Endothelial cell of umbilical vein (primary cell): ENCODE measurements at regions not wholly inside any gene's neighbourhood (a gene's known extent, or its start where the extent isn't known, plus 50 kb on each side); places are given as distances from the start of the nearest gene placed in this dataset.

ENCODE experiments used
- BruUV-seq: library from RNA; stranded (reverse); fragments of 400-500 nt; replicated peaks from 2 replicates; lab custom pipeline; 2021; lab: Mats Ljungman, UMichigan
- CTCF ChIA-PET: fragments of 300-600, 350-600 bp; sonication (Branson Sonifier 250); formaldehyde crosslinking; loops from one replicate; lab custom pipeline; 2021; ENCODE audit warnings: antibody characterized with exemption, inconsistent platforms; lab: Charles Lee
- POLR2A ChIA-PET: fragments of 300-600, 350-600 bp; sonication (Branson Sonifier 250); formaldehyde crosslinking; loops from one replicate; lab custom pipeline; 2021; ENCODE audit warnings: antibody characterized with exemption, inconsistent platforms; lab: Charles Lee
- DNase-seq: peaks from one replicate; pipeline ENCODE4 v3.0.0-alpha.2; 2011; ENCODE audit warnings: low read depth, low spot score
- FAIRE-seq: peaks from 2 replicates; lab custom pipeline; 2011; peaks lifted over from hg19 to GRCh38; lab: Jason Lieb, UNC
- H2AFZ ChIP-seq: 2 replicates; pipeline ENCODE4 v1.6.0; 2012; ENCODE audit warnings: low read depth, low read length, control low read depth, inconsistent platforms
- H3K27ac ChIP-seq: 2 replicates; pipeline ENCODE4 v1.5.1; 2011; ENCODE audit warnings: low read depth, mild to moderate bottlenecking, control low read depth, low read length, moderate library complexity; ENCODE audit not compliant: insufficient read depth
- H3K27me3 ChIP-seq, 2 experiments: 2 replicates each; pipeline versions ENCODE4 v1.6.0 to v1.6.1; 2011; ENCODE audit warnings: low read length in 2 of 2, mixed read lengths in 1 of 2; ENCODE audit not compliant: control insufficient read depth in 2 of 2, insufficient read depth in 2 of 2
- H3K36me3 ChIP-seq, 2 experiments: 2 replicates in 1 of 2; 3 replicates in 1 of 2; pipeline ENCODE4 v1.5.1; 2011; ENCODE audit warnings: low read length in 2 of 2, mild to moderate bottlenecking in 1 of 2, moderate library complexity in 1 of 2; ENCODE audit not compliant: control insufficient read depth in 2 of 2, insufficient read depth in 2 of 2; ENCODE audit errors: extremely low read depth in 1 of 2
- H3K4me1 ChIP-seq: 3 replicates; pipeline ENCODE4 v1.5.1; 2011; ENCODE audit warnings: mild to moderate bottlenecking, low read length; ENCODE audit not compliant: control insufficient read depth, insufficient read depth; ENCODE audit errors: extremely low read depth
- H3K4me2 ChIP-seq: 2 replicates; pipeline ENCODE4 v1.6.1; 2011; ENCODE audit warnings: low read length, control low read depth, mixed read lengths; ENCODE audit not compliant: insufficient read depth
- H3K4me3 ChIP-seq, 3 experiments: fragments of 200-600 bp in 1 of 3; sonication (generic), shearing (Covaris generic) in 1 of 3; replicated peaks in 1 of 3; 2 replicates each; pipeline ENCODE4 v1.5.1; 2011 to 2016; ENCODE audit warnings: control low read depth in 3 of 3, low read length in 3 of 3, mild to moderate bottlenecking in 2 of 3, inconsistent platforms in 1 of 3, low read depth in 1 of 3, moderate library complexity in 1 of 3; ENCODE audit not compliant: insufficient read depth in 1 of 3
- H3K79me2 ChIP-seq: 2 replicates; pipeline ENCODE4 v1.6.0; 2012; ENCODE audit warnings: low read length, inconsistent platforms; ENCODE audit not compliant: control insufficient read depth, insufficient read depth
- H3K9ac ChIP-seq: replicated peaks from 2 replicates; pipeline ENCODE3; 2011; ENCODE audit warnings: low read length, control low read depth; ENCODE audit not compliant: insufficient read depth; ENCODE audit errors: extremely low read depth
- H3K9me1 ChIP-seq: replicated peaks from 3 replicates; pipeline ENCODE4 v1.6.0; 2011; ENCODE audit warnings: mild to moderate bottlenecking, low read length; ENCODE audit not compliant: control insufficient read depth, insufficient read depth; ENCODE audit errors: extremely low read depth
- H3K9me3 ChIP-seq: replicated peaks from 2 replicates; pipeline ENCODE4 v1.5.1; 2012; ENCODE audit warnings: low read length, inconsistent platforms; ENCODE audit not compliant: control insufficient read depth, insufficient read depth
- H4K20me1 ChIP-seq: replicated peaks from 2 replicates; pipeline ENCODE3; 2011; ENCODE audit warnings: mild to moderate bottlenecking, low read length; ENCODE audit not compliant: control insufficient read depth, insufficient read depth; ENCODE audit errors: extremely low read depth
- EZH2 ChIP-seq: IDR thresholded peaks from 2 replicates; pipeline ENCODE4 v1.6.1; 2012; ENCODE audit warnings: borderline replicate concordance, low read depth, mild to moderate bottlenecking, moderate library complexity, low read length, inconsistent platforms; ENCODE audit not compliant: severe bottlenecking
- FOS ChIP-seq: IDR thresholded peaks from 2 replicates; pipeline ENCODE4 v1.6.1; 2011; ENCODE audit warnings: mild to moderate bottlenecking, low read length, moderate library complexity, borderline replicate concordance; ENCODE audit not compliant: insufficient read depth
- GATA2 ChIP-seq: IDR thresholded peaks from 2 replicates; pipeline ENCODE4 v1.7.0; 2011; ENCODE audit warnings: low read depth, mild to moderate bottlenecking, moderate library complexity, mixed read lengths, low read length; ENCODE audit not compliant: insufficient read length, insufficient read depth
- JUN ChIP-seq: IDR thresholded peaks from 2 replicates; pipeline ENCODE4 v1.6.1; 2011; ENCODE audit warnings: borderline replicate concordance, low read depth; ENCODE audit not compliant: insufficient read length, insufficient read depth
- MAX ChIP-seq: IDR thresholded peaks from 2 replicates; pipeline ENCODE4 v1.6.1; 2011; ENCODE audit not compliant: insufficient read depth, insufficient read length
- POLR2AphosphoS5 ChIP-seq: IDR thresholded peaks from 2 replicates; pipeline ENCODE4 v1.6.1; 2012; ENCODE audit warnings: low read depth, mild to moderate bottlenecking, control low read depth, low read length, moderate library complexity; ENCODE audit not compliant: insufficient read depth
- dilution Hi-C: fragments of 300-500 bp; cut with MboI; formaldehyde crosslinking; loops from one replicate; pipeline ENCODE4 v1.15.0; 2019; ENCODE audit warnings: low sequenced_read_pairs; ENCODE audit not compliant: extremely low pct_ligation_motif_present
- intact Hi-C: fragments of 100-400 bp; cut with micrococcal nuclease; formaldehyde crosslinking; loops from one replicate; pipeline ENCODE4 v1.10.0; 2022

GRCh38 chr10:124296813-124297788 is 121.6 kb downstream of the OAT start:
- ChIA-PET CTCF (no interaction called here), POLR2A (no interaction called here)
- Histone ChIP-seq H3K9me1 (no peaks in the 10 kb centered on the region), H3K27ac (no peak overlapping the region), H4K20me1 (no peaks in the 10 kb centered on the region), H3K4me1 (no peaks in the 10 kb centered on the region), H3K79me2 (no peaks in the 10 kb centered on the region), H3K27me3 (no peaks in the 10 kb centered on the region), H3K4me2 (no peak overlapping the region), H3K9ac (no peak overlapping the region), H3K9me3 (no peaks in the 10 kb centered on the region), H3K36me3 (no peaks in the 10 kb centered on the region), H3K4me3 (no peak overlapping the region), H2AFZ (no peak overlapping the region)
- TF ChIP-seq POLR2AphosphoS5 (no peak), EZH2 (no peak), GATA2 (no peak), MAX (no peak)
- FAIRE-seq, result no peak
- BruUV-seq, result no TSS peak
- dilution Hi-C loops (no loop called here), intact Hi-C loops (no loop called here)
- no peak for DNase-seq

GRCh38 chr10:124296121-124296812 is 122.5 kb downstream of the OAT start:
- no peak overlapping the region for H3K4me3 ChIP-seq
- no peaks in the 10 kb centered on the region for H3K4me1 ChIP-seq
- no peaks in the 10 kb centered on the region for H3K36me3 ChIP-seq
- no peak overlapping the region for H2AFZ ChIP-seq
- CTCF ChIA-PET, result no interaction called here
- no peak overlapping the region for H3K27ac ChIP-seq
- no peaks in the 10 kb centered on the region for H3K9me1 ChIP-seq
- FAIRE-seq (no peak), DNase-seq (no peak)
- intact Hi-C loops, result no loop called here
- TF ChIP-seq FOS, result no peak
- no peak for TF ChIP-seq JUN
- POLR2A ChIA-PET, result no interaction called here
- H3K79me2 ChIP-seq, result no peaks in the 10 kb centered on the region
- H4K20me1 ChIP-seq, result no peaks in the 10 kb centered on the region
- no peaks in the 10 kb centered on the region for H3K27me3 ChIP-seq
- dilution Hi-C loops, result no loop called here
- H3K9ac ChIP-seq, result no peak overlapping the region
- H3K4me2 ChIP-seq, result no peak overlapping the region
- H3K9me3 ChIP-seq, result no peaks in the 10 kb centered on the region
- BruUV-seq, result no TSS peak
